ENCODE measurements at regions not wholly inside any gene's neighbourhood (a gene's known extent, or its start where the extent isn't known, plus 50 kb on each side); places are given as distances from the start of the nearest gene placed in this dataset.
A peak's percentile ranks its signal among the peaks of the same experiment; 100 is the strongest.

DNA sequence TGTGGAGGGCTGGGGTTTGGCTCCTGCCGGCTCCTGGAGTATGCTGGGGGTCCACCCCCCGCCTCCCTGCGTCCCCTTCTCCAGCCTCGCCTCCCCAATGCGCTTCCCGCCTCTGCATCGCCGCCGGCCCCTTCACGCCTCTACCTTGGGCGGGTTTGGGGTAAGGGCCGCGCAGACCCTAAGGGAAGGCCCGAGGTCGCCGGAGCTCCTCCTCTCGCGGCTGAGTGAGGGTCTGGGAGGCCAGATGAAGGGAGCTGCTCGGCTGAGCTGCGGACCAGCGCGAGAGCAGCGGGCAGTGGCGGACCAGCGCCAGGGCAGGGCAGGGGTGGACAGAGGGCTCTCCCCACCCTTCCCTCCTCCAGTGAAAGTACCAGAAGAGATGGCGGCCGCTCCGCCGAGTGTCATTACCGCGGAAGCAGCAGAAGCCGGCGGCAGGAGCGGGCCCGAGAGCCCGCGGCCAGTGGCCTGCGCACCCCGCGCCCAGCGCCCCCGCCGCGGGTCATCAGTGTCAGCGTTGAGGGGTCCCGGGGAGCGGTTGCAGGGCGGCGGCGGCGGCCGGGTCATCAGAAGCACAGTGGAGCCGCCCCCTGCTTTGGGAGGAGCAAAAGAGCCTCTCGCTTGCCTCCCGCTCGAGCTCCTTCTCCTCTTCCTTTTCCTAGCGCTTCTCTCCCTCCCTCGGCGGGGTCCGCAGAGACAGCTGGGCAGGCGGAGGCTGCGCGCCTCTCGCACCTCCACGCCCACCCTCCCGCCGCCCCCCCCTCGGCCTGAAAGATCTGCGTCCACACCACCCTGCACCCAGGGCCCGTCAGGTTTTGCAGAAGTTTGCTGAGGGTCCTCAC lies 255.6 kb upstream of the CADM1 start:
- Histone ChIP-seq H3K36me3 (ENCODE audit: insufficient read depth, low read length) (no peaks in the 10 kb centered on the region), H3K4me3 (ENCODE audit: low read length) (peak overlapping the region; percentile 55), H4K20me1 (ENCODE audit: insufficient read depth) (no peaks in the 10 kb centered on the region), H3K9me2 (ENCODE audit: insufficient read depth, low read length) (no peaks in the 10 kb centered on the region), H3K9me3 (ENCODE audit: low read length) (no peaks in the 10 kb centered on the region), H3K79me2 (replicated peaks; ENCODE audit: insufficient read depth, low read length) (no peaks in the 10 kb centered on the region), H2AFZ (ENCODE audit: low read depth, low read length) (no peak overlapping the region), H3F3A (ENCODE audit: insufficient read depth, low read length, poor library complexity, severe bottlenecking) (no peaks in the 10 kb centered on the region), H3K27me3 (ENCODE audit: insufficient read depth, low read depth, low read length) (peaks cover 18% of the 10 kb centered on the region), H3K4me2 (ENCODE audit: low read length) (no peak overlapping the region), H3K27ac (ENCODE audit: low read length) (no peak overlapping the region), H3K9ac (ENCODE audit: low read length) (peak overlapping the region; percentile 30)
- TF ChIP-seq, protein P1, sequence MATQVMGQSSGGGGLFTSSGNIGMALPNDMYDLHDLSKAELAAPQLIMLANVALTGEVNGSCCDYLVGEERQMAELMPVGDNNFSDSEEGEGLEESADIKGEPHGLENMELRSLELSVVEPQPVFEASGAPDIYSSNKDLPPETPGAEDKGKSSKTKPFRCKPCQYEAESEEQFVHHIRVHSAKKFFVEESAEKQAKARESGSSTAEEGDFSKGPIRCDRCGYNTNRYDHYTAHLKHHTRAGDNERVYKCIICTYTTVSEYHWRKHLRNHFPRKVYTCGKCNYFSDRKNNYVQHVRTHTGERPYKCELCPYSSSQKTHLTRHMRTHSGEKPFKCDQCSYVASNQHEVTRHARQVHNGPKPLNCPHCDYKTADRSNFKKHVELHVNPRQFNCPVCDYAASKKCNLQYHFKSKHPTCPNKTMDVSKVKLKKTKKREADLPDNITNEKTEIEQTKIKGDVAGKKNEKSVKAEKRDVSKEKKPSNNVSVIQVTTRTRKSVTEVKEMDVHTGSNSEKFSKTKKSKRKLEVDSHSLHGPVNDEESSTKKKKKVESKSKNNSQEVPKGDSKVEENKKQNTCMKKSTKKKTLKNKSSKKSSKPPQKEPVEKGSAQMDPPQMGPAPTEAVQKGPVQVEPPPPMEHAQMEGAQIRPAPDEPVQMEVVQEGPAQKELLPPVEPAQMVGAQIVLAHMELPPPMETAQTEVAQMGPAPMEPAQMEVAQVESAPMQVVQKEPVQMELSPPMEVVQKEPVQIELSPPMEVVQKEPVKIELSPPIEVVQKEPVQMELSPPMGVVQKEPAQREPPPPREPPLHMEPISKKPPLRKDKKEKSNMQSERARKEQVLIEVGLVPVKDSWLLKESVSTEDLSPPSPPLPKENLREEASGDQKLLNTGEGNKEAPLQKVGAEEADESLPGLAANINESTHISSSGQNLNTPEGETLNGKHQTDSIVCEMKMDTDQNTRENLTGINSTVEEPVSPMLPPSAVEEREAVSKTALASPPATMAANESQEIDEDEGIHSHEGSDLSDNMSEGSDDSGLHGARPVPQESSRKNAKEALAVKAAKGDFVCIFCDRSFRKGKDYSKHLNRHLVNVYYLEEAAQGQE (IDR thresholded peaks at IDR 0.05; ENCODE audit: borderline replicate concordance): no peak

DNA sequence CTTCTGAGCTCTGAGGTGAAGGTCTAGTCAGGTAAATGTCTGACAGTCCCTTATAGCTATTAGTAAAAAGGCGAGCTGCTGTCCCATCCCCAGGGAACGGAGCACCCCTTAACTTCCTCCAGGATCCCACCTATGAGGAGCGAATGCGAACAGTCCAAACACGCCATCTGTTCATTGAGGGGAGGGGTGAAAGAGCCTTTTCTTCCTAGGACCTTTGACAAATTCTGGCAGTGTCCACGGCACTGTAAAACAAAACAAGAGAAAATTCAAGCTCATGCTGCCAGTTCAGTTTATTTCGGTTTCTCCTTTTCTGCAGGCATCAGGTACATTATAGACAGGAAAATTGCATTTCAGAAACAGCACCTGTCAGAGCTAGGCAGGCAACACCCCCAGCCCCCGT lies 253.8 kb upstream of the CADM1 start:
- peaks cover 18% of the 10 kb centered on the region for H3K27me3 ChIP-seq (ENCODE audit: insufficient read depth, low read depth, low read length)
- H3K9me2 ChIP-seq (ENCODE audit: insufficient read depth, low read length): no peaks in the 10 kb centered on the region
- H2AFZ ChIP-seq (ENCODE audit: low read depth, low read length): no peak overlapping the region
- no peak overlapping the region for H3K4me3 ChIP-seq (ENCODE audit: low read length)
- H3K9me3 ChIP-seq (ENCODE audit: low read length): no peaks in the 10 kb centered on the region
- no peaks in the 10 kb centered on the region for H3K36me3 ChIP-seq (ENCODE audit: insufficient read depth, low read length)
- H3K79me2 ChIP-seq (replicated peaks; ENCODE audit: insufficient read depth, low read length): no peaks in the 10 kb centered on the region
- no peak overlapping the region for H3K9ac ChIP-seq (ENCODE audit: low read length)
- no peaks in the 10 kb centered on the region for H4K20me1 ChIP-seq (ENCODE audit: insufficient read depth)
- no peak overlapping the region for H3K27ac ChIP-seq (ENCODE audit: low read length)
- no peaks in the 10 kb centered on the region for H3F3A ChIP-seq (ENCODE audit: insufficient read depth, low read length, poor library complexity, severe bottlenecking)
- TF ChIP-seq MXI1 (conservative IDR thresholded peaks at IDR 0.05; ENCODE audit: poor library complexity, severe bottlenecking) (no peak), EZH2 (IDR thresholded peaks at IDR 0.05; ENCODE audit: borderline replicate concordance, insufficient read depth, low read length, poor library complexity, severe bottlenecking) (no peak), RAD21 (conservative IDR thresholded peaks at IDR 0.05) (no peak), CTCF (IDR thresholded peaks at IDR 0.05; ENCODE audit: poor library complexity, severe bottlenecking) (no peak), EP300 (conservative IDR thresholded peaks at IDR 0.05; ENCODE audit: poor library complexity, severe bottlenecking) (no peak), POLR2AphosphoS5 (IDR thresholded peaks at IDR 0.05) (no peak), TAF1 (IDR thresholded peaks at IDR 0.05; ENCODE audit: low read depth) (no peak), SMC3 (conservative IDR thresholded peaks at IDR 0.05; ENCODE audit: poor library complexity) (no peak)
- TF ChIP-seq, protein P1 (IDR thresholded peaks at IDR 0.05; ENCODE audit: borderline replicate concordance): no peak
- no peak overlapping the region for H3K4me2 ChIP-seq (ENCODE audit: low read length)

Data from neural cell (in vitro differentiated cells).